NCI-H345 treated with DMSO at 0.1 percent for 48 hours (cell line): ENCODE measurements at regions not wholly inside any gene's neighbourhood (a gene's known extent, or its start where the extent isn't known, plus 50 kb on each side); places are given as distances from the start of the nearest gene placed in this dataset.

Experiments used
- DNase-seq: peaks from one replicate; lab custom pipeline; 2025; ENCODE audit not compliant: unreplicated experiment; lab: John Stamatoyannopoulos, UW

GRCh38 chr5:174424219-174425053 lies 299.9 kb upstream of the MSX2 start:
- DNase-seq: no peak

GRCh38 chr5:174425271-174425963 lies 299.0 kb upstream of the MSX2 start:
- no peak for DNase-seq

DNA sequence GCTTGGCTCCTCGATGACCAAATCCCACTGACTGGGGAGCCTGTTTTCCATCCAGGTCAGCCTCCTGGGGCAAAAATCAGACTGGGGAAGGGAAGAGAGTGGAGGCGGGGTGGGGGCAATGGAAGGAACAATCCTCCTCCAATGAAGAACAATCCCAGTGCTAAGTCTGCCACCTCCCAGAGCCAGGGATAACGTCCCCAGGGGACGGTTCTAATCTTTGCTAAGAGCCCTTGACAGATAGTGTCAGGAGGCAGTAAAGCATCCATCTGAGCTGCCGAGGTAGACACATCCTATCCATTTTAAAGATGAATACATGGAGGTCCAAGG lies 298.5 kb upstream of the MSX2 start:
- DNase-seq: no peak

DNA sequence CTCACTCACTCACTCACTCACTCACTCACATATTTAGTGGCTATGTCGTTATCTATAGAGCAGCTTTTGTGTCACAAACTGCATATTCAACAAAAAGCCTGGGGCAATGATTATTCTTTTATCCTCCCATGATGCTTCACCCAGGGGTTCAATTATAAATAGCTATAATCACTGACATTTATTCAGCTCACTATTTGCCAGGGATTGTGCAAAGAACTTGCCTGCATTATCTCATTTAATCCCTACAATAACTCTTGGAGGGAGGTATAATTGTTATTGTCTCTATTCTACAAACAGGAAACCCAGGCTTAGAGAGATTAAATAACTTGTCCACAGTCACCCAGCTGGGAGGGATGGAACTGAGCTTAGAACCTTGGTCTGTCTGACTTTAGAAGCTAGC lies 298.0 kb upstream of the MSX2 start:
- DNase-seq: no peak

- DNase-seq: no peak
Observed at GRCh38 chr5:174426851-174427250, 297.5 kb upstream of the MSX2 start.

- no peak for DNase-seq
Observed at GRCh38 chr5:174427304-174427703, 297.1 kb upstream of the MSX2 start.

GRCh38 chr5:174428895-174429294 lies 295.5 kb upstream of the MSX2 start:
- DNase-seq: no peak

DNA sequence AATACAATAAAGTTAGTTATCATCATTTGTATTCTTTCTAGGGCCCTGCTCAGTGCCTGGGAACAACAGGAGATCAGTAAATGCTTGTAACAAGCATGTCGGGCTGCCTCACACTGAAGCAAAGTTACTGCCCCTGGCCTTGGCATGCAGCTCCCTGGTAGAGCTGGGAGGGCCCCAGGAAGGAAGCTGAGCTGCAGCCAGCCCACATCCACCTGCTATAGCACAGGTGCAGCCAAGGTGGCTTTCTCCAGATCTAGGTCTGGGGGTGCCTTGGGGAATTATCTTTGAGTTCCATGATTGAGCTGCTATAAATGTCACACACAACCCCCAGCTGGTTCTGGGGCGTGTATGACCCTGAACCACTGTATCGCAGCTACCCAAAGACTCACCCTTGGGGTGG lies 293.4 kb upstream of the MSX2 start:
- no peak for DNase-seq

GRCh38 chr5:174431504-174431903 lies 292.9 kb upstream of the MSX2 start:
- DNase-seq: no peak

GRCh38 chr5:174433098-174433497 lies 291.3 kb upstream of the MSX2 start:
- DNase-seq: no peak

GRCh38 chr5:174436750-174437149 lies 287.6 kb upstream of the MSX2 start:
- DNase-seq: no peak

GRCh38 chr5:174444479-174445188 lies 279.7 kb upstream of the MSX2 start:
- no peak for DNase-seq

DNA sequence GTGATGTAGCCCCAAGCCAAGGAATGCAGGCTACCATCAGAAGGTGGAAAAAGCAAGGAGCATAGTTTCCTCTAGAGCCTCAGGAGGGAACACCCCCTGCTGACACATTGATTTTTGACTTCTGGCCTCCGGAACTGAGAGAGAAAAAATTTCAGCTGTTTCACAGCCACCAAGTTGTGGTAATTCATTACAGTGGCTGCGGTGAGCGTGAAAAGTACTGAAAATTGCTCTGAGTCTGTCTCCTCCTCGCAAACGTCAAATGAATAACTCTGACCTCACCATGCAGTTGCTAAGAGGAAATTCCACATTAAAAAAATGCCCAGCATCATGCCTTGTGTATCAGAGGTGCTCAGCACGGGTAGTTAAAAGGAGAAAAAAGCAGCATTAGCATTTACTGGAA lies 277.9 kb upstream of the MSX2 start:
- no peak for DNase-seq

GRCh38 chr5:174446988-174447387 lies 277.4 kb upstream of the MSX2 start:
- DNase-seq: no peak

- DNase-seq: no peak
Observed at GRCh38 chr5:174448041-174448440, 276.3 kb upstream of the MSX2 start.

GRCh38 chr5:174448662-174449061 lies 275.7 kb upstream of the MSX2 start:
- no peak for DNase-seq

- no peak for DNase-seq
Observed at GRCh38 chr5:174453690-174454089, 270.7 kb upstream of the MSX2 start.

DNA sequence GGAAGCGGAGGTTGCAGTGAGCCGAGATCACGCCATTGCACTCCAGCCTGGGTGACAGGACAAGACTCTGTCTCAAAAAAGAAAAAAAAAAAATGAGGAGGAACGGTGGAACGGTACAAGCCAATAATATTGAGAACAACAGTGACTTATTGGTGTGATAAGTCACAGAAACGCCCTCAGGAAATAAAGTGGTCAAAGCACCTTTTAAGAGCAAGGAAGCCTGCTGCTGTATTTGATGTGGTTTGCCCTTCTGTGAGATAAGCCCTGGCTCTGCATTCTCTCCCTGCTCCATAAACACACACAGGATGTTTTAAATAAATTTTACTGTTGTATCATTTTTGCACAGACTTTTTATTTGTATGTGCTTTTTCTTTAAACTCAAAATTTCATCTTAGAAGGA lies 269.9 kb upstream of the MSX2 start:
- no peak for DNase-seq

- DNase-seq: no peak
Observed at GRCh38 chr5:174454890-174455289, 269.5 kb upstream of the MSX2 start.

GRCh38 chr5:174455301-174455700 lies 269.1 kb upstream of the MSX2 start:
- DNase-seq: no peak

- DNase-seq: no peak
Observed at GRCh38 chr5:174457141-174457678, 267.2 kb upstream of the MSX2 start.
